Tibial nerve (tissue), 4 donors: ENCODE measurements at regions not wholly inside any gene's neighbourhood (a gene's known extent, or its start where the extent isn't known, plus 50 kb on each side); places are given as distances from the start of the nearest gene placed in this dataset.
A peak's percentile ranks its signal among the peaks of the same experiment; 100 is the strongest.

ENCODE experiments used
- DNase-seq, 2 donors: peaks; one replicate each; pipeline ENCODE4 v3.0.0-alpha.2; 2019; ENCODE audit warnings: low spot score in 2 of 2
- H3K27ac ChIP-seq, 4 donors: fragments of 200-600 bp; sonication (generic) in 3 of 4; one replicate each; pipeline ENCODE4 v1.5.1; 2017 to 2019; ENCODE audit warnings: mild to moderate bottlenecking in 1 of 4
- H3K27me3 ChIP-seq, 2 donors: fragments of 200-600 bp; sonication (generic) in 1 of 2; one replicate each; pipeline versions ENCODE4 v1.5.1 to v1.6.0; 2017 to 2019
- H3K36me3 ChIP-seq, 3 donors: fragments of 200-600 bp; sonication (generic); one replicate each; pipeline ENCODE4 v1.5.1; 2018 to 2019
- H3K4me1 ChIP-seq, 4 donors: fragments of 200-600 bp; sonication (generic) in 3 of 4; one replicate each; pipeline ENCODE4 v1.5.1; 2017 to 2019
- H3K4me3 ChIP-seq, 4 donors: fragments of 200-600 bp; sonication (generic) in 3 of 4; one replicate each; pipeline ENCODE4 v1.5.1; 2017 to 2019; ENCODE audit warnings: mild to moderate bottlenecking in 1 of 4, moderate library complexity in 1 of 4
- H3K9me3 ChIP-seq, 4 donors: fragments of 200-600 bp; sonication (generic) in 3 of 4; one replicate each; pipeline ENCODE4 v1.5.1; 2017 to 2019
- CTCF ChIP-seq, 5 experiments: fragments of 200-600 bp in 3 of 5; fragments of 450-650 bp in 2 of 5; sonication (generic) in 3 of 5; IDR thresholded peaks; one replicate each; pipeline ENCODE4 v1.5.1; 2016 to 2019; ENCODE audit warnings: antibody characterized with exemption in 5 of 5, mild to moderate bottlenecking in 3 of 5, moderate library complexity in 2 of 5
- EP300 ChIP-seq, 2 donors: sonication (generic); formaldehyde crosslinking; IDR thresholded peaks; one replicate each; pipeline ENCODE4 v1.6.1; 2017; ENCODE audit warnings: antibody characterized with exemption in 2 of 2, mild to moderate bottlenecking in 1 of 2
- POLR2A ChIP-seq, 2 donors: fragments of 450-650 bp; IDR thresholded peaks; one replicate each; pipeline ENCODE4 v1.6.1; 2017; ENCODE audit warnings: antibody characterized with exemption in 2 of 2, mild to moderate bottlenecking in 2 of 2, moderate library complexity in 2 of 2
- whole genome bisulfite sequencing, 2 donors: methylation state at CpG; one replicate each; pipeline ENCODE4 v1.1.5; 2018; 5-methylcytosine and 5-hydroxymethylcytosine counted together

DNA sequence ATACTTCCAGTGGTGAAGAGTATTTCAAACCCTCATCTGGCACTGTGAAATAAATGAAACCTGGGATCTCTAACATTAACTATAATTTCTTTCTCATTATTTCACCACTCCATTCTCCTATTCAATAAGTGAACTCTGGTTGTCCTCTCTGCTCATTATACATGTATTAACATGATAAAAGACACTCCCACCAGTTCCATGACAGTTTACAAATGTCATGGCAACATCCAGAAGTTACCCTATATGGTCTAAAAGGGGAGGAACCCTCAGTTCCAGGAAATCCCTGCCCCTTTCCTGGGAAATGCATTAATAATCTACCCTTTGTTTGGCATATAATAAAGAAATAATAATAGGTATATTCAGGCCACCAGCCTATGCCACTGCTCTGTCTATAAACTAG is 62.7 kb upstream of the BRINP3 start:
- H3K9me3 ChIP-seq: peaks cover 0 to 2% (median 0%) of the 10 kb centered on the region in 4 donors
- peaks cover 0 to 4% (median 0%) of the 10 kb centered on the region in 4 donors for H3K4me1 ChIP-seq
- no peak for TF ChIP-seq CTCF (IDR thresholded peaks at IDR 0.05)
- no peak for TF ChIP-seq POLR2A (IDR thresholded peaks at IDR 0.05)
- TF ChIP-seq EP300 (IDR thresholded peaks at IDR 0.05): no peak
- no peak overlapping the region for H3K4me3 ChIP-seq
- no peak for DNase-seq
- no peaks in the 10 kb centered on the region for H3K36me3 ChIP-seq
- H3K27me3 ChIP-seq: no peaks in the 10 kb centered on the region
- H3K27ac ChIP-seq: no peak overlapping the region

DNA sequence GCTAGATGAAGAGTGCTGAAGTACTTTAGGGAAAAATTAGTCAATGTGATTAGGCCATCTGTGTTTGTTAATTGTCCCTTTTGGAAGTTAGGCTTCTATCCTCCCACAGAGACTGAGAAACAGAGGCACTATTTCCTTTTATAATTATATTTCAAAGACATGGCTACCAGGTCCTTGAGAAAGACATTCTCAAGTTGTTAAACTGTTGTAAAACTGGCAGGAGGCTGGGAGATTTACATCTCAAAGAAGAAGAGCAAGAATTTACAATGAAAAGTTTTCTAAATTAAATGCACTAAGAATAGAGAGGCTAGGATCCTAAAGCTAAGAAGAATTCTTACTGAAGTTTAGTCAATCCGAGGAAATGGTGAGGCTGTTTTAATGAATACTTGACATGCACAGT is 74.0 kb upstream of the BRINP3 start:
- Histone ChIP-seq H3K4me3 (no peak overlapping the region), H3K27ac (no peak overlapping the region), H3K27me3 (no peaks in the 10 kb centered on the region), H3K36me3 (no peaks in the 10 kb centered on the region), H3K9me3 (peaks cover 0 to 3% (median 0%) of the 10 kb centered on the region in 4 donors), H3K4me1 (no peaks in the 10 kb centered on the region)
- DNase-seq: no peak
- TF ChIP-seq CTCF (IDR thresholded peaks at IDR 0.05) (no peak), POLR2A (IDR thresholded peaks at IDR 0.05) (no peak), EP300 (IDR thresholded peaks at IDR 0.05) (no peak)
- WGBS, 2 donors: 39 to 49% methylated on average over 1 of the region's 1 CpG

DNA sequence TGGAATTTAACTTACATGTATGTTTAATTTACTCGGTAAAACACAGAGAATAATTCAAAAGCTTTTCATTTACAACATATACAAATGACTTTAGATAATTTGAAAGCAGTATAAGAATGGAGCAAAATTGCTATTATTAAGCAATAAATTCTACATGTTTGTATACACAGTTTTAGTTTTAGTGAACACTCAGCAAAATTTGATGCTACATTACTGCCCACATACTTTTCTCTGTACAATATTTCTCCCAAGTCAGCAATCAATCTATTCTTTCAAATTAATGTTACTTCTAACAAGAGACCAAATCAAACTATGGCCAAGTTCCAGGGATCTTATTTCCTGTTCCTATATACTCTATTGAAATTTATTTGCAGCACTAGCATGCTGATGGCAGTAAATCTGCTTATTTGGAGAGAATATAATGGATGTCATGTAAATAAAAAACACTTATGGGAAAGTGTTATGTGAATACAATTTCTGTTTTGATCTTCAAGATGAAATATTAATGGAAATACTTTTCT is 82.6 kb upstream of the BRINP3 start:
- Histone ChIP-seq H3K27me3 (no peaks in the 10 kb centered on the region), H3K9me3 (peaks cover 0 to 7% (median 0%) of the 10 kb centered on the region in 4 donors), H3K4me3 (no peak overlapping the region), H3K36me3 (no peaks in the 10 kb centered on the region), H3K4me1 (no peaks in the 10 kb centered on the region), H3K27ac (no peak overlapping the region)
- TF ChIP-seq CTCF (IDR thresholded peaks at IDR 0.05): no peak
- TF ChIP-seq EP300 (IDR thresholded peaks at IDR 0.05): no peak
- TF ChIP-seq POLR2A (IDR thresholded peaks at IDR 0.05): no peak
- no peak for DNase-seq
- WGBS, 2 donors: 60 to 73% methylated on average over 1 of the region's 1 CpG

GRCh38 chr1:190563230-190563629 is 85.6 kb upstream of the BRINP3 start:
- no peaks in the 10 kb centered on the region for H3K27me3 ChIP-seq
- no peak for TF ChIP-seq EP300 (IDR thresholded peaks at IDR 0.05)
- peaks cover 0 to 7% (median 0%) of the 10 kb centered on the region in 4 donors for H3K9me3 ChIP-seq
- H3K4me3 ChIP-seq: no peak overlapping the region
- H3K27ac ChIP-seq: no peak overlapping the region
- no peak for DNase-seq
- no peaks in the 10 kb centered on the region for H3K36me3 ChIP-seq
- H3K4me1 ChIP-seq: no peaks in the 10 kb centered on the region
- 91 to 93% methylated on average over 7 to 9 of the region's 9 CpGs for WGBS, 2 donors

GRCh38 chr1:190564117-190564516 is 86.5 kb upstream of the BRINP3 start:
- H3K4me1 ChIP-seq: no peaks in the 10 kb centered on the region
- no peak overlapping the region for H3K4me3 ChIP-seq
- no peak for TF ChIP-seq POLR2A (IDR thresholded peaks at IDR 0.05)
- no peak for TF ChIP-seq CTCF (IDR thresholded peaks at IDR 0.05)
- TF ChIP-seq EP300 (IDR thresholded peaks at IDR 0.05): no peak
- peaks cover 0 to 7% (median 0%) of the 10 kb centered on the region in 4 donors for H3K9me3 ChIP-seq
- DNase-seq: no peak
- no peak overlapping the region for H3K27ac ChIP-seq
- 87 to 90% methylated on average over 2 of the region's 2 CpGs for WGBS, 2 donors
- no peaks in the 10 kb centered on the region for H3K36me3 ChIP-seq
- no peaks in the 10 kb centered on the region for H3K27me3 ChIP-seq

- WGBS, 2 donors: 35 to 38% methylated on average over 5 of the region's 5 CpGs
- H3K27me3 ChIP-seq: no peaks in the 10 kb centered on the region
- H3K9me3 ChIP-seq: no peaks in the 10 kb centered on the region
- H3K4me3 ChIP-seq: peak overlapping the region in 1 of 4 donors; percentile 7
- H3K4me1 ChIP-seq: peaks cover 0 to 19% (median 0%) of the 10 kb centered on the region in 4 donors
- H3K27ac ChIP-seq: peak overlapping the region in 1 of 4 donors; percentile 14
- TF ChIP-seq POLR2A (IDR thresholded peaks at IDR 0.05): no peak
- TF ChIP-seq EP300 (IDR thresholded peaks at IDR 0.05): no peak
- TF ChIP-seq CTCF (IDR thresholded peaks at IDR 0.05): no peak
- no peak for DNase-seq
- no peaks in the 10 kb centered on the region for H3K36me3 ChIP-seq
Measured at GRCh38 chr1:190578017-190578416, 100.4 kb upstream of the BRINP3 start.
